ENCODE measurements at regions not wholly inside any gene's neighbourhood (a gene's known extent, or its start where the extent isn't known, plus 50 kb on each side); places are given as distances from the start of the nearest gene placed in this dataset.

GRCh38 chr21:28444111-28444510 lies 548.6 kb downstream of the LTN1 start:
- H3K27me3 ChIP-seq (ENCODE audit: insufficient read depth, low read length) = no peaks in the 10 kb centered on the region
- H3K4me1 ChIP-seq (ENCODE audit: insufficient read depth, low read length) = no peaks in the 10 kb centered on the region
- H3K36me3 ChIP-seq (ENCODE audit: insufficient read depth, low read length) = no peaks in the 10 kb centered on the region
- H3K4me3 Mint-ChIP-seq (ENCODE audit: unreplicated experiment) = no peak overlapping the region
- no peak for DNase-seq (ENCODE audit: low read depth)
- no peak overlapping the region for H2AFZ ChIP-seq (ENCODE audit: low read depth, low read length)
- no peak overlapping the region for H3K27ac ChIP-seq (ENCODE audit: low read depth, low read length)
- H3K4me1 Mint-ChIP-seq (ENCODE audit: low read depth, unreplicated experiment) = peaks cover 16% of the 10 kb centered on the region
- TF ChIP-seq CTCF (IDR thresholded peaks at IDR 0.05; ENCODE audit: insufficient read depth, low read depth, low read length) (no peak), EZH2 (IDR thresholded peaks at IDR 0.05; ENCODE audit: insufficient read depth, low read length) (no peak)
- H3K4me2 ChIP-seq (ENCODE audit: low read length) = no peak overlapping the region
- H3K79me2 ChIP-seq (ENCODE audit: insufficient read depth, low read length) = no peaks in the 10 kb centered on the region
- FAIRE-seq = no peak
- no peak overlapping the region for H3K27ac Mint-ChIP-seq (ENCODE audit: unreplicated experiment)
- no peaks in the 10 kb centered on the region for H4K20me1 ChIP-seq (ENCODE audit: insufficient read depth, low read length)
- H3K9ac ChIP-seq (ENCODE audit: low read length) = no peak overlapping the region
- no peaks in the 10 kb centered on the region for H3K36me3 Mint-ChIP-seq (ENCODE audit: low read depth, unreplicated experiment)
- H3K9me3 Mint-ChIP-seq (ENCODE audit: unreplicated experiment) = peaks cover 4% of the 10 kb centered on the region
- no peaks in the 10 kb centered on the region for H3K9me3 ChIP-seq (ENCODE audit: insufficient read depth, low read depth, low read length)
- no peaks in the 10 kb centered on the region for H3K27me3 Mint-ChIP-seq (ENCODE audit: low read depth, unreplicated experiment)
- H3K4me3 ChIP-seq (ENCODE audit: insufficient read depth, low read depth, low read length) = no peak overlapping the region

- no peak overlapping the region for H3K9ac ChIP-seq (ENCODE audit: low read length)
- no peaks in the 10 kb centered on the region for H4K20me1 ChIP-seq (ENCODE audit: insufficient read depth, low read length)
- no peaks in the 10 kb centered on the region for H3K27me3 ChIP-seq (ENCODE audit: insufficient read depth, low read length)
- peak overlapping the region; percentile 11 for H3K4me2 ChIP-seq (ENCODE audit: low read length)
- H3K79me2 ChIP-seq (ENCODE audit: insufficient read depth, low read length) = no peaks in the 10 kb centered on the region
- H3K27ac ChIP-seq (ENCODE audit: low read depth, low read length) = no peak overlapping the region
- no peaks in the 10 kb centered on the region for H3K36me3 Mint-ChIP-seq (ENCODE audit: low read depth, unreplicated experiment)
- H3K4me1 Mint-ChIP-seq (ENCODE audit: low read depth, unreplicated experiment) = peaks cover 14% of the 10 kb centered on the region
- TF ChIP-seq EZH2 (IDR thresholded peaks at IDR 0.05; ENCODE audit: insufficient read depth, low read length) = no peak
- no peaks in the 10 kb centered on the region for H3K27me3 Mint-ChIP-seq (ENCODE audit: low read depth, unreplicated experiment)
- H3K4me3 Mint-ChIP-seq (ENCODE audit: unreplicated experiment) = no peak overlapping the region
- no peaks in the 10 kb centered on the region for H3K9me3 ChIP-seq (ENCODE audit: insufficient read depth, low read depth, low read length)
- no peak overlapping the region for H3K4me3 ChIP-seq (ENCODE audit: insufficient read depth, low read depth, low read length)
- H3K4me1 ChIP-seq (ENCODE audit: insufficient read depth, low read length) = no peaks in the 10 kb centered on the region
- H3K27ac Mint-ChIP-seq (ENCODE audit: unreplicated experiment) = peak overlapping the region; percentile 90
- DNase-seq (ENCODE audit: low read depth) (peak; percentile 64), FAIRE-seq (peak; percentile 96)
- no peak overlapping the region for H2AFZ ChIP-seq (ENCODE audit: low read depth, low read length)
- H3K9me3 Mint-ChIP-seq (ENCODE audit: unreplicated experiment) = peaks cover 4% of the 10 kb centered on the region
- H3K36me3 ChIP-seq (ENCODE audit: insufficient read depth, low read length) = no peaks in the 10 kb centered on the region
These were observed 550.1 kb downstream of the LTN1 start for GRCh38 chr21:28442624-28443023.

- Histone ChIP-seq H3K27me3 (ENCODE audit: insufficient read depth, low read length) (no peaks in the 10 kb centered on the region), H3K9ac (ENCODE audit: low read length) (no peak overlapping the region), H3K4me3 (ENCODE audit: insufficient read depth, low read depth, low read length) (no peak overlapping the region), H3K36me3 (ENCODE audit: insufficient read depth, low read length) (no peaks in the 10 kb centered on the region), H2AFZ (ENCODE audit: low read depth, low read length) (no peak overlapping the region), H4K20me1 (ENCODE audit: insufficient read depth, low read length) (no peaks in the 10 kb centered on the region), H3K4me1 (ENCODE audit: insufficient read depth, low read length) (no peaks in the 10 kb centered on the region), H3K4me2 (ENCODE audit: low read length) (peak overlapping the region; percentile 11), H3K27ac (ENCODE audit: low read depth, low read length) (no peak overlapping the region), H3K9me3 (ENCODE audit: insufficient read depth, low read depth, low read length) (no peaks in the 10 kb centered on the region), H3K79me2 (ENCODE audit: insufficient read depth, low read length) (no peaks in the 10 kb centered on the region)
- TF ChIP-seq EZH2 (IDR thresholded peaks at IDR 0.05; ENCODE audit: insufficient read depth, low read length) (no peak), CTCF (IDR thresholded peaks at IDR 0.05; ENCODE audit: insufficient read depth, low read depth, low read length) (no peak)
- FAIRE-seq (no peak), DNase-seq (ENCODE audit: low read depth) (no peak)
- H3K4me1 Mint-ChIP-seq (ENCODE audit: low read depth, unreplicated experiment) = peaks cover 12% of the 10 kb centered on the region
- H3K4me3 Mint-ChIP-seq (ENCODE audit: unreplicated experiment) = no peak overlapping the region
- no peaks in the 10 kb centered on the region for H3K27me3 Mint-ChIP-seq (ENCODE audit: low read depth, unreplicated experiment)
- no peaks in the 10 kb centered on the region for H3K36me3 Mint-ChIP-seq (ENCODE audit: low read depth, unreplicated experiment)
- peak overlapping the region; percentile 90 for H3K27ac Mint-ChIP-seq (ENCODE audit: unreplicated experiment)
- peaks cover 4% of the 10 kb centered on the region for H3K9me3 Mint-ChIP-seq (ENCODE audit: unreplicated experiment)
These were observed 550.6 kb downstream of the LTN1 start for GRCh38 chr21:28442085-28442484.
